ENCODE measurements at regions not wholly inside any gene's neighbourhood (a gene's known extent, or its start where the extent isn't known, plus 50 kb on each side); places are given as distances from the start of the nearest gene placed in this dataset.

GRCh38 chr3:167958141-167958540 is 137.6 kb downstream of the GOLIM4 start:
- no peak for TF ChIP-seq EZH2 (IDR thresholded peaks at IDR 0.05; ENCODE audit: low read length)
- no peak for TF ChIP-seq CTCF (optimal IDR thresholded peaks at IDR 0.05 in 1 of 3, IDR thresholded peaks at IDR 0.05 in 1 of 3, conservative IDR thresholded peaks at IDR 0.05 in 1 of 3; ENCODE audit: extremely low read depth in 1 of 3, insufficient read depth in 2 of 3, low read length in 3 of 3)
- no peak overlapping the region for H2AFZ ChIP-seq (ENCODE audit: control insufficient read depth, low read length)
- H3K9me1 ChIP-seq (ENCODE audit: control insufficient read depth, extremely low read depth, insufficient read depth, low read length), result no peaks in the 10 kb centered on the region
- no peak for FAIRE-seq
- H3K4me3 ChIP-seq (ENCODE audit: control insufficient read depth in 2 of 3, extremely low read depth in 1 of 3, insufficient read depth in 2 of 3, low read depth in 1 of 3, low read length in 3 of 3), result no peak overlapping the region
- no peaks in the 10 kb centered on the region for H3K9me3 ChIP-seq (ENCODE audit: control insufficient read depth, low read depth, low read length)
- no peak overlapping the region for H3K27ac ChIP-seq (ENCODE audit: control insufficient read depth, insufficient read depth, low read length)
- dilution Hi-C loops (cut with MboI; ENCODE audit: extremely low pct_ligation_motif_present, low sequenced_read_pairs), result no loop called here
- no peaks in the 10 kb centered on the region for H3K4me1 ChIP-seq (ENCODE audit: control insufficient read depth, extremely low read depth, insufficient read depth, low read length)
- no peaks in the 10 kb centered on the region for H3K79me2 ChIP-seq (ENCODE audit: control insufficient read depth, insufficient read depth, low read length)
- H3K9ac ChIP-seq (ENCODE audit: control insufficient read depth, extremely low read depth, insufficient read depth, low read length), result no peak overlapping the region
- DNase-seq (ENCODE audit: low read depth, low spot score), result no peak
- no peaks in the 10 kb centered on the region for H4K20me1 ChIP-seq (ENCODE audit: control insufficient read depth, extremely low read depth, insufficient read depth, low read length)
- no peak overlapping the region for H3K4me2 ChIP-seq (ENCODE audit: control insufficient read depth, extremely low read depth, insufficient read depth, low read depth, low read length)
- no peaks in the 10 kb centered on the region for H3K36me3 ChIP-seq (ENCODE audit: control insufficient read depth in 2 of 2, extremely low read depth in 1 of 2, insufficient read depth in 2 of 2, low read length in 2 of 2)
- no peaks in the 10 kb centered on the region for H3K27me3 ChIP-seq (ENCODE audit: control insufficient read depth, extremely low read depth, insufficient read depth, low read length)

DNA sequence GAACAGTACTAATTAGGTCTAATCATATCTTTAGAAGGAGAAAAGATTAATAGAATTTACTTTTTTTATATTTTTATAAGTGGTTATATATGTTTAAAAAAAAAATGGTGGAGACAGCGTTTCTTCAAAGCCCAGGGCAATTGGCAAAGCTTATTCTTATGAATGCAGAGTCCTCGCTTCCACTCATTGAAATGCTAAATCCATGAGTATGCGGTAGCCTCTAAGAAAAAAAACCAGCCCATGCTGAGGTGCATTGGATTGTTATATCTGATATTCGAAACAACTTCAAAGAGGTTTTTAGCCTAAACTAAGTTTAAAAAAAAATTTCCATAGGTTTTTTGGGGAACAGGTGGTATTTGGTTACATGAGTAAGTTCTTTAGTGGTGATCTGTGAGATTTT is 142.8 kb downstream of the GOLIM4 start:
- Histone ChIP-seq H3K9me1 (ENCODE audit: control insufficient read depth, extremely low read depth, insufficient read depth, low read length) (no peaks in the 10 kb centered on the region), H4K20me1 (ENCODE audit: control insufficient read depth, extremely low read depth, insufficient read depth, low read length) (no peaks in the 10 kb centered on the region), H3K27ac (ENCODE audit: control insufficient read depth, insufficient read depth, low read length) (no peak overlapping the region), H3K9me3 (ENCODE audit: control insufficient read depth, low read depth, low read length) (no peaks in the 10 kb centered on the region), H3K9ac (ENCODE audit: control insufficient read depth, extremely low read depth, insufficient read depth, low read length) (no peak overlapping the region), H3K4me2 (ENCODE audit: control insufficient read depth, extremely low read depth, insufficient read depth, low read depth, low read length) (no peak overlapping the region), H3K27me3 (ENCODE audit: control insufficient read depth, extremely low read depth, insufficient read depth, low read length) (no peaks in the 10 kb centered on the region), H2AFZ (ENCODE audit: control insufficient read depth, low read length) (no peak overlapping the region), H3K79me2 (ENCODE audit: control insufficient read depth, insufficient read depth, low read length) (no peaks in the 10 kb centered on the region), H3K36me3 (ENCODE audit: control insufficient read depth in 2 of 2, extremely low read depth in 1 of 2, insufficient read depth in 2 of 2, low read length in 2 of 2) (no peaks in the 10 kb centered on the region), H3K4me3 (ENCODE audit: control insufficient read depth in 2 of 3, extremely low read depth in 1 of 3, insufficient read depth in 2 of 3, low read depth in 1 of 3, low read length in 3 of 3) (no peak overlapping the region), H3K4me1 (ENCODE audit: control insufficient read depth, extremely low read depth, insufficient read depth, low read length) (no peaks in the 10 kb centered on the region)
- DNase-seq (ENCODE audit: low read depth, low spot score) (no peak), FAIRE-seq (no peak)
- TF ChIP-seq EZH2 (IDR thresholded peaks at IDR 0.05; ENCODE audit: low read length) (no peak), CTCF (optimal IDR thresholded peaks at IDR 0.05 in 1 of 3, IDR thresholded peaks at IDR 0.05 in 1 of 3, conservative IDR thresholded peaks at IDR 0.05 in 1 of 3; ENCODE audit: extremely low read depth in 1 of 3, insufficient read depth in 2 of 3, low read length in 3 of 3) (no peak)
- dilution Hi-C loops (cut with MboI; ENCODE audit: extremely low pct_ligation_motif_present, low sequenced_read_pairs), result no loop called here
